IMR-90 (cell line): ENCODE measurements at regions not wholly inside any gene's neighbourhood (a gene's known extent, or its start where the extent isn't known, plus 50 kb on each side); places are given as distances from the start of the nearest gene placed in this dataset.
A peak's percentile ranks its signal among the peaks of the same experiment; 100 is the strongest.

ENCODE experiments used
- ATAC-seq: fragments of 200-7000 bp; cut with Tn5 transposase; 2 replicates; pipeline ENCODE4 v1.9.1; 2020; ENCODE audit warnings: low read depth, mild to moderate bottlenecking, moderate library complexity
- BruUV-seq: library from RNA; stranded (reverse); fragments of 400-500 nt; replicated peaks from 2 replicates; lab custom pipeline; 2021; lab: Mats Ljungman, UMichigan
- CTCF ChIA-PET: fragments of 300-600 bp; formaldehyde crosslinking; extraction: SDS; loops from one replicate; lab custom pipeline; 2021; ENCODE audit warnings: antibody characterized with exemption; lab: Yijun Ruan, JAX
- POLR2A ChIA-PET: fragments of 300-600 bp; sonication (Branson Sonifier 250); formaldehyde crosslinking; loops from one replicate; lab custom pipeline; 2022; ENCODE audit warnings: antibody characterized with exemption; ENCODE audit not compliant: unreplicated experiment; lab: Charles Lee
- DNase-seq: peaks from one replicate; pipeline ENCODE4 v3.0.0; 2013
- H2AFZ ChIP-seq: replicated peaks from 2 replicates; pipeline ENCODE3; 2013; ENCODE audit warnings: low read length, mild to moderate bottlenecking; ENCODE audit not compliant: poor library complexity
- H2AK5ac ChIP-seq: 2 replicates; pipeline ENCODE4 v1.6.1; 2013; ENCODE audit warnings: low read depth, low read length, inconsistent platforms
- H2AK9ac ChIP-seq: replicated peaks from 2 replicates; pipeline ENCODE3; 2013; ENCODE audit warnings: mild to moderate bottlenecking, low read depth, low read length, moderate library complexity; ENCODE audit not compliant: poor library complexity
- H2BK120ac ChIP-seq: 2 replicates; pipeline ENCODE4 v1.6.1; 2013; ENCODE audit warnings: low read depth, low read length, inconsistent platforms
- H2BK15ac ChIP-seq: 3 replicates; pipeline ENCODE4 v1.6.1; 2013; ENCODE audit warnings: low read depth, low read length, inconsistent platforms
- H2BK20ac ChIP-seq: 2 replicates; pipeline ENCODE4 v1.6.1; 2013; ENCODE audit warnings: low read depth, mild to moderate bottlenecking, inconsistent platforms, low read length, moderate library complexity
- H2BK5ac ChIP-seq: 2 replicates; pipeline ENCODE4 v1.6.1; 2013; ENCODE audit warnings: mild to moderate bottlenecking, low read depth, low read length, inconsistent platforms; ENCODE audit not compliant: poor library complexity, severe bottlenecking
- H3K14ac ChIP-seq: replicated peaks from 2 replicates; pipeline ENCODE4 v1.6.1; 2013; ENCODE audit warnings: low read depth, low read length, inconsistent platforms
- H3K18ac ChIP-seq: 2 replicates; pipeline ENCODE4 v1.6.1; 2013; ENCODE audit warnings: low read depth, low read length, control low read depth
- H3K23ac ChIP-seq: 2 replicates; pipeline ENCODE4 v1.6.1; 2013; ENCODE audit warnings: low read depth, low read length, inconsistent platforms
- H3K27ac ChIP-seq: 2 replicates; pipeline ENCODE4 v1.5.1; 2013; ENCODE audit warnings: mild to moderate bottlenecking, control low read depth, low read length; ENCODE audit not compliant: insufficient read depth
- H3K27me3 ChIP-seq: 2 replicates; pipeline ENCODE4 v1.6.1; 2013; ENCODE audit warnings: low read length; ENCODE audit not compliant: control insufficient read depth, insufficient read depth
- H3K36me3 ChIP-seq: 2 replicates; pipeline ENCODE4 v1.6.1; 2013; ENCODE audit warnings: low read length, mixed read lengths; ENCODE audit not compliant: control insufficient read depth, insufficient read depth
- H3K4ac ChIP-seq: 2 replicates; pipeline ENCODE4 v1.6.1; 2013; ENCODE audit warnings: low read depth, low read length, inconsistent platforms
- H3K4me1 ChIP-seq: 2 replicates; pipeline ENCODE4 v1.6.1; 2013; ENCODE audit warnings: low read length, mixed read lengths; ENCODE audit not compliant: control insufficient read depth, insufficient read depth
- H3K4me2 ChIP-seq: 2 replicates; pipeline ENCODE4 v1.6.1; 2013; ENCODE audit warnings: low read depth, mild to moderate bottlenecking, control low read depth, low read length, moderate library complexity
- H3K4me3 ChIP-seq: 2 replicates; pipeline ENCODE4 v1.5.1; 2013; ENCODE audit warnings: low read depth, mild to moderate bottlenecking, control low read depth, low read length, moderate library complexity; ENCODE audit not compliant: insufficient read depth
- H3K56ac ChIP-seq: 2 replicates; pipeline ENCODE4 v1.6.1; 2013; ENCODE audit warnings: low read length, inconsistent platforms; ENCODE audit not compliant: insufficient read depth; ENCODE audit errors: extremely low read depth
- H3K79me1 ChIP-seq, 2 experiments: 2 replicates each; pipeline ENCODE4 v1.6.1; 2013; ENCODE audit warnings: low read length in 2 of 2, inconsistent platforms in 1 of 2, low read depth in 1 of 2
- H3K9ac ChIP-seq: 2 replicates; pipeline ENCODE4 v1.6.1; 2013; ENCODE audit warnings: low read depth, low read length, control low read depth
- H3K9me1 ChIP-seq: 2 replicates; pipeline ENCODE4 v1.6.1; 2013; ENCODE audit warnings: low read length, inconsistent platforms; ENCODE audit not compliant: insufficient read depth
- H3K9me3 ChIP-seq: 2 replicates; pipeline ENCODE4 v1.6.1; 2013; ENCODE audit warnings: low read length; ENCODE audit not compliant: control insufficient read depth, insufficient read depth
- H4K20me1 ChIP-seq: 2 replicates; pipeline ENCODE4 v1.6.1; 2013; ENCODE audit warnings: low read length, inconsistent platforms; ENCODE audit not compliant: insufficient read depth
- H4K5ac ChIP-seq: 2 replicates; pipeline ENCODE4 v1.6.1; 2013; ENCODE audit warnings: mild to moderate bottlenecking, low read depth, low read length, control low read depth
- H4K8ac ChIP-seq, 2 experiments: 2 replicates each; pipeline ENCODE4 v1.6.1; 2013; ENCODE audit warnings: low read depth in 2 of 2, low read length in 2 of 2, control low read depth in 1 of 2, inconsistent platforms in 1 of 2
- H4K91ac ChIP-seq: 2 replicates; pipeline ENCODE4 v1.6.1; 2013; ENCODE audit warnings: low read depth, low read length, inconsistent platforms; ENCODE audit not compliant: insufficient read depth
- BHLHE40 ChIP-seq: fragments of 150-350 bp; IDR thresholded peaks from 2 replicates; pipeline ENCODE4 v1.6.1; 2016; ENCODE audit warnings: mild to moderate bottlenecking, low read depth, low read length
- RAD21 ChIP-seq: IDR thresholded peaks from 2 replicates; pipeline ENCODE4 v1.6.1; 2012; ENCODE audit warnings: low read length, improper control_type of control experiment
- USF2 ChIP-seq: fragments of 150-350 bp; IDR thresholded peaks from 2 replicates; pipeline ENCODE4 v1.6.1; 2017; ENCODE audit warnings: mild to moderate bottlenecking, antibody characterized with exemption, low read length, low read depth
- WGBS, 2 experiments: methylation state at CpG; one replicate each; pipeline versions ENCODE4 v1.1.5 to v1.1.7; 2013; ENCODE audit warnings: missing lambda C conversion rate in 2 of 2; ENCODE audit not compliant: insufficient read length in 1 of 2; ENCODE audit errors: extremely low coverage in 2 of 2; 5-methylcytosine and 5-hydroxymethylcytosine counted together
- dilution Hi-C: fragments of 300-500 bp; cut with HindIII; formaldehyde crosslinking; loops from one replicate; pipeline ENCODE4 v1.14.3; 2018; ENCODE audit warnings: low sequenced_read_pairs; ENCODE audit not compliant: unreplicated experiment
- in situ Hi-C: fragments of 300-500 bp; cut with MboI; formaldehyde crosslinking; loops from 3 replicates; pipeline ENCODE4 v1.14.3; 2019; ENCODE audit warnings: low sequenced_read_pairs, inconsistent platforms, mixed read lengths
- intact Hi-C: fragments of 100-400 bp; cut with micrococcal nuclease; formaldehyde crosslinking; loops from 2 replicates; pipeline ENCODE4 v1.10.0; 2022

GRCh38 chrX:63560601-63561218 lies 209.6 kb upstream of the SPIN4 start:
- DNase-seq (peak; percentile 74), ATAC-seq (peak; percentile 89)
- H3K36me3 ChIP-seq, result no peaks in the 10 kb centered on the region
- BruUV-seq, result no TSS peak
- WGBS, 2 experiments, result 24% methylated on average over 5 of the region's 20 CpGs; no CpG with 5 or more reads in 1 of the 2 experiments
- H3K9me1 ChIP-seq, result no peaks in the 10 kb centered on the region
- H3K9me3 ChIP-seq, result no peaks in the 10 kb centered on the region
- peak overlapping the region; percentile 53; the same call in 1 of the 2 replicates for H3K56ac ChIP-seq
- H2BK15ac ChIP-seq, result peak overlapping the region; percentile 81; the same call in 1 of the 3 replicates
- H3K4ac ChIP-seq, result peak overlapping the region; percentile 83
- H2AK9ac ChIP-seq, result peak overlapping the region; percentile 89
- peak overlapping the region; percentile 68 for H3K14ac ChIP-seq
- peak overlapping the region; percentile 74; the same call in 1 of the 2 replicates for H3K4me2 ChIP-seq
- ChIA-PET POLR2A (no interaction called here), CTCF (no interaction called here)
- peak overlapping the region; percentile 97 for H3K27ac ChIP-seq
- H4K8ac ChIP-seq, result peak overlapping the region; percentile 73 to 90; a peak in 2 of 4 replicates
- no peak overlapping the region for H2BK20ac ChIP-seq
- 0 out of 4 replicates have a peak, but pooled peaks cover 0 to 5% of the 10 kb centered on the region in 2 experiments for H3K79me1 ChIP-seq
- 0 out of 2 replicates have a peak overlapping the region, but pooled peaks have one; percentile 40 for H3K18ac ChIP-seq
- peak overlapping the region; percentile 94 for H2AFZ ChIP-seq
- H3K23ac ChIP-seq, result peak overlapping the region; percentile 67; the same call in 1 of the 2 replicates
- dilution Hi-C loops, result no loop called here
- TF ChIP-seq USF2 (peak; percentile 82), BHLHE40 (peak; percentile 80), RAD21 (no peak)
- peak overlapping the region; percentile 80 for H3K4me3 ChIP-seq
- H2AK5ac ChIP-seq, result no peak overlapping the region; the same call in 1 of the 2 replicates
- no peaks in the 10 kb centered on the region for H4K20me1 ChIP-seq
- no peaks in the 10 kb centered on the region for H3K27me3 ChIP-seq
- H3K9ac ChIP-seq, result peak overlapping the region; percentile 96
- peak overlapping the region; percentile 71 for H4K91ac ChIP-seq
- H2BK5ac ChIP-seq, result peak overlapping the region; percentile 33
- in situ Hi-C loops, result no loop called here
- intact Hi-C loops, result no loop called here
- no peaks in the 10 kb centered on the region for H3K4me1 ChIP-seq
- peak overlapping the region; percentile 59 for H4K5ac ChIP-seq
- peak overlapping the region; percentile 42; the same call in 1 of the 2 replicates for H2BK120ac ChIP-seq
